Heart left ventricle (tissue), 16 donors: ENCODE measurements at regions not wholly inside any gene's neighbourhood (a gene's known extent, or its start where the extent isn't known, plus 50 kb on each side); places are given as distances from the start of the nearest gene placed in this dataset.

Experiments used
- ATAC-seq, 4 donors: fragments of 200-7000 bp; cut with Tn5 transposase; one replicate each; pipeline ENCODE4 v1.9.1; 2020 to 2022; ENCODE audit warnings: moderate library complexity in 4 of 4, mild to moderate bottlenecking in 3 of 4, moderate number of reproducible peaks in 1 of 4
- DNase-seq, 5 donors: peaks; one replicate each; pipeline ENCODE4 v3.0.0-alpha.2; 2020
- H3K27ac ChIP-seq, 12 donors: fragments of 200-600 bp; sonication (generic) in 4 of 12; one replicate each; pipeline versions ENCODE4 v1.5.0 to v1.8.0; 2016 to 2022; ENCODE audit warnings: mild to moderate bottlenecking in 2 of 12
- H3K27me3 ChIP-seq, 9 donors: fragments of 200-600 bp; sonication (generic) in 2 of 9; one replicate each; pipeline versions ENCODE4 v1.5.1 to v1.8.0; 2016 to 2022; ENCODE audit warnings: mild to moderate bottlenecking in 3 of 9
- H3K36me3 ChIP-seq, 9 donors: fragments of 200-600 bp; sonication (generic) in 2 of 9; one replicate each; pipeline versions ENCODE4 v1.5.0 to v1.8.0; 2018 to 2022; ENCODE audit warnings: mild to moderate bottlenecking in 2 of 9
- H3K4me1 ChIP-seq, 12 donors: fragments of 200-600 bp; sonication (generic) in 4 of 12; one replicate each; pipeline versions ENCODE4 v1.5.0 to v1.8.0; 2016 to 2022; ENCODE audit warnings: mild to moderate bottlenecking in 3 of 12
- H3K4me3 ChIP-seq, 12 donors: fragments of 200-600 bp; sonication (generic) in 4 of 12; one replicate each; pipeline versions ENCODE4 v1.5.0 to v1.8.0; 2017 to 2022; ENCODE audit warnings: mild to moderate bottlenecking in 9 of 12, moderate library complexity in 4 of 12
- H3K9me3 ChIP-seq, 12 donors: fragments of 200-600 bp; sonication (generic) in 4 of 12; one replicate each; pipeline versions ENCODE4 v1.5.0 to v1.8.0; 2016 to 2022; ENCODE audit warnings: mild to moderate bottlenecking in 1 of 12
- CTCF ChIP-seq, 12 donors: fragments of 200-600 bp; sonication (generic) in 4 of 12; IDR thresholded peaks; one replicate each; pipeline versions ENCODE4 v1.5.0 to v1.8.0; 2018 to 2022; ENCODE audit warnings: antibody characterized with exemption in 12 of 12, mild to moderate bottlenecking in 5 of 12
- POLR2A ChIP-seq, 2 donors: fragments of 450-650 bp; IDR thresholded peaks; one replicate each; pipeline ENCODE4 v1.6.1; 2017; ENCODE audit warnings: antibody characterized with exemption in 2 of 2, mild to moderate bottlenecking in 2 of 2, moderate library complexity in 2 of 2
- WGBS, 4 donors: extraction: QIAGEN DNeasy Blood & Tissue Kit in 2 of 4; methylation state at CpG; one replicate each; pipeline versions ENCODE4 v1.1.5 to v1.1.7; 2013 to 2018; 5-methylcytosine and 5-hydroxymethylcytosine counted together
- intact Hi-C, 10 donors: fragments of 100-400 bp; cut with DNase I; formaldehyde crosslinking; loops; one replicate each; pipeline versions ENCODE4 v1.11.1 to v1.14.2; 2022
- donor health status: ischemic (EF 13 %, LVEDD 7.1; RV severe dilation, severe dysfunction).
- donor health status: healthy with polysubstance abuse.
- donor health status: DM: no; HTN: yes; CAD: no.
- donor health status: DM: no; HTN: no; CAD: no.
- donor health status: ischemic (EF 25% LVEDD 6.9; RV normal size, moderate dysfunction).
- donor health status: ischemic (EF 25% LVEDD 5.7; RV mildly dilated, moderate dysfunction).
- donor health status: healthy.
- donor health status: DM: yes; HTN: yes; CAD: no.
- donor health status: ischemic (EF 35%, LVEDD 5.7; RV mildly dilated, moderate dysfunction).
- donor health status: nonischemic (EF 11% LVEDD 7.7; RV severe dilation, severe dysfunction).
- donor health status: DM: yes; HTN: yes; CAD: no.
- donor health status: PGD.
- donor health status: ischemic (EF 29% LVEDD 5.4; RV normal size, mild dysfunction).
- donor health status: nonischemic (EF 23%, LVEDD 6.1; RV moderate dilation, normal function).

DNA sequence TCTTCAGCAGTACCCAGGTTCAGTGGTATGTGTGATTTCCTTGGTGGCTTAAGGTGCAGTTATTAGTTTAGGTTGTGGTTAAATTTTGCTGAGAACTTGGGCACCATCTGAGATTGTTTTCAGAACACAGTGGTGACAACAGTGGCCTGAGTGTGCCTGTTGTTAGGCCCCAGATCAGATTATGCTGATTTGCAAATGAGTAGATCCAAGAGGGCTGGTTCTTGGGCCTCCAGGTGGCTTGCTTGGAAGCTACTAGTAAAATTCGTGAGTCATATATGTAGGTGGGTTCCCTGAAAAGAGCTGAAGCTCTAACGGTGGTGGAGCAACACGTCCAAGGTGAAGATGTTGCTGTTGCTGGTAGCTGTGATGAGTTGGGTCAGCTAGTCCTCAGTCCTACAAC is 2619.6 kb downstream of the PCDH7 start:
- ATAC-seq (no peak), DNase-seq (no peak)
- no peaks in the 10 kb centered on the region for H3K4me1 ChIP-seq
- H3K36me3 ChIP-seq, result no peaks in the 10 kb centered on the region
- H3K9me3 ChIP-seq, result peaks cover 0 to 34% (median 2%) of the 10 kb centered on the region in 12 donors
- no peak for TF ChIP-seq POLR2A (IDR thresholded peaks at IDR 0.05)
- TF ChIP-seq CTCF (IDR thresholded peaks at IDR 0.05), result no peak
- H3K27ac ChIP-seq, result no peak overlapping the region
- 59 to 72% (median 66%) methylated on average over 3 of the region's 3 CpGs for WGBS, 4 donors
- no peaks in the 10 kb centered on the region for H3K27me3 ChIP-seq
- H3K4me3 ChIP-seq, result no peak overlapping the region
- intact Hi-C loops, result no loop called here

DNA sequence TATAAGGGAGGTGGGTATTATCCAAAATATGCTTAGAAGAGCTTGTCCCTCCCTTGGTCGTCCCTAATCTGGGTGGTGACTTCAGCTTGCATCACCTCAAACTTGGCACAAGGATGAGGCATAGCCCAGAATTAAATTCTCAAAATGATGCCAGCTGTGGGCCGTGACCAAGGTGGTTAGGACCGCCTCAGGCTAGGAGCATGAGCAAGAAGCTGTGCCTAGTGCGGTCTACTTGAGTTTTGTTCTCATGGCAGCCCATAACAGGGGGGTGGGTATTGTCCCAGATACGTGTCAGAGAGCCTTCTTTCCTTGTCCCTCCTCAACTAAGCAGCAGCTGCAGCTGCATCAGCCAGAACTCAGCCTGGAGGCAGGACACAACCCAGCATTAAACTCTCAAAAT is 2620.0 kb downstream of the PCDH7 start:
- intact Hi-C loops, result no loop called here
- Histone ChIP-seq H3K4me1 (no peaks in the 10 kb centered on the region), H3K27ac (no peak overlapping the region), H3K36me3 (no peaks in the 10 kb centered on the region), H3K9me3 (peaks cover 0 to 34% (median 2%) of the 10 kb centered on the region in 12 donors), H3K27me3 (no peaks in the 10 kb centered on the region), H3K4me3 (no peak overlapping the region)
- DNase-seq (no peak), ATAC-seq (no peak)
- 76 to 81% (median 79%) methylated on average over 5 of the region's 5 CpGs for whole genome bisulfite sequencing, 4 donors
- TF ChIP-seq CTCF (IDR thresholded peaks at IDR 0.05), result no peak
- TF ChIP-seq POLR2A (IDR thresholded peaks at IDR 0.05), result no peak

DNA sequence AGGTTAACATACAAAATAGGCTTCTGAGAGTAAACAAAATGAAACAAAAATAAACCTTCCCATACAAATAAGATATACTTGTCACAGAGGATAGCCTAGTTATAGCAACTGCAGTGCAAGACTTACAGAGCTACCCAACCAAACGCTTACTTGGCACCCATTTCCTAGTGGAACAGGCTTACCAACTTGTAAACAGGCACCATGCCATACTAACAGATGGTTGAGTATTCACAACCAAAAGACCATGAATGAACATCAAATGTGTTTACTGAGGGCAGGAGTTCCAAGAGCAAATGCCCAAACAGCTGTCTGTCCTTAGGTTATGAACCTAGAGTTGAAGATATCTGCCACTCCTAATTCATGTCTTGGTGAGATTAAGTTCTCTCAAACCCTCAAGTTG is 2629.2 kb downstream of the PCDH7 start:
- ATAC-seq, result no peak
- no peak for TF ChIP-seq CTCF (IDR thresholded peaks at IDR 0.05)
- no peak for TF ChIP-seq POLR2A (IDR thresholded peaks at IDR 0.05)
- no peak overlapping the region for H3K4me3 ChIP-seq
- H3K4me1 ChIP-seq, result no peaks in the 10 kb centered on the region
- no peak overlapping the region for H3K27ac ChIP-seq
- no peaks in the 10 kb centered on the region for H3K36me3 ChIP-seq
- DNase-seq, result no peak
- H3K27me3 ChIP-seq, result no peaks in the 10 kb centered on the region
- intact Hi-C loops, result no loop called here
- H3K9me3 ChIP-seq, result no peaks in the 10 kb centered on the region
- WGBS, 4 donors, result 77 to 88% (median 85%) methylated on average over 1 of the region's 1 CpG

DNA sequence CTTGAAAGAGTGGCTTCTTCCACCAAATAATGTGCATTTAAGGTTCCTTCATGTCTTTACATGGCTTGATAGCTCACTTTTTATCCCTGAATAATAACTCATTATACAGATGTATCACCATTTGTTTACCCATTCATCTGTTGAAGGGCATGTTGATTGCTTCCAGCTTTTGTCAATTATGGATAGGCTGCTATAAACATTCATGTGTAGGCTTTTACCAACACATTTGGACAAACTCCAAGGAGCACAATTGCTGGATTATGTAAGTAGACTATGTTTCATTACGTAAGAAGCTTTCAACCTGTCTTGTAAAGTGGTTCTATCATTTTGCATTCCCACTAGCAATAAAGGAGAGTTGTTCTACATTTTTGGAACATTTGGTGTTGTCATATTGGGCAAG is 2637.0 kb downstream of the PCDH7 start:
- no peaks in the 10 kb centered on the region for H3K4me1 ChIP-seq
- H3K36me3 ChIP-seq, result no peaks in the 10 kb centered on the region
- H3K4me3 ChIP-seq, result no peak overlapping the region
- no peak overlapping the region for H3K27ac ChIP-seq
- TF ChIP-seq CTCF (IDR thresholded peaks at IDR 0.05) (no peak), POLR2A (IDR thresholded peaks at IDR 0.05) (no peak)
- DNase-seq (no peak), ATAC-seq (no peak)
- H3K9me3 ChIP-seq, result peaks cover 0 to 2% (median 0%) of the 10 kb centered on the region in 12 donors
- H3K27me3 ChIP-seq, result no peaks in the 10 kb centered on the region
- intact Hi-C loops, result no loop called here
- WGBS, 4 donors, result 73 to 84% (median 79%) methylated on average over 1 of the region's 1 CpG
